NB4 (cell line): ENCODE measurements at regions not wholly inside any gene's neighbourhood (a gene's known extent, or its start where the extent isn't known, plus 50 kb on each side); places are given as distances from the start of the nearest gene placed in this dataset.
A peak's percentile ranks its signal among the peaks of the same experiment; 100 is the strongest.

Experiments
- DNase-seq: peaks from one replicate; pipeline ENCODE4 v3.0.0; 2010; ENCODE audit warnings: low read depth
- H3K4me3 ChIP-seq: one replicate; pipeline ENCODE4 v1.5.1; 2011; ENCODE audit warnings: mild to moderate bottlenecking, low read depth, low read length, moderate library complexity
- MAX ChIP-seq: IDR thresholded peaks from 2 replicates; pipeline ENCODE4 v1.6.1; 2011; ENCODE audit warnings: low read depth, low read length
- MYC ChIP-seq: IDR thresholded peaks from 2 replicates; pipeline ENCODE4 v1.6.1; 2011; ENCODE audit warnings: low read depth, low read length
- POLR2A ChIP-seq: IDR thresholded peaks from 2 replicates; pipeline ENCODE4 v1.6.1; 2011; ENCODE audit warnings: mild to moderate bottlenecking; ENCODE audit not compliant: insufficient read length; ENCODE audit errors: extremely low read depth
- TF ChIP-seq, protein P1 (sequence below): IDR thresholded peaks from one replicate; pipeline ENCODE4 v1.5.1; 2012; ENCODE audit warnings: low read depth, low read length

- no peak overlapping the region for H3K4me3 ChIP-seq
- TF ChIP-seq, protein P1, sequence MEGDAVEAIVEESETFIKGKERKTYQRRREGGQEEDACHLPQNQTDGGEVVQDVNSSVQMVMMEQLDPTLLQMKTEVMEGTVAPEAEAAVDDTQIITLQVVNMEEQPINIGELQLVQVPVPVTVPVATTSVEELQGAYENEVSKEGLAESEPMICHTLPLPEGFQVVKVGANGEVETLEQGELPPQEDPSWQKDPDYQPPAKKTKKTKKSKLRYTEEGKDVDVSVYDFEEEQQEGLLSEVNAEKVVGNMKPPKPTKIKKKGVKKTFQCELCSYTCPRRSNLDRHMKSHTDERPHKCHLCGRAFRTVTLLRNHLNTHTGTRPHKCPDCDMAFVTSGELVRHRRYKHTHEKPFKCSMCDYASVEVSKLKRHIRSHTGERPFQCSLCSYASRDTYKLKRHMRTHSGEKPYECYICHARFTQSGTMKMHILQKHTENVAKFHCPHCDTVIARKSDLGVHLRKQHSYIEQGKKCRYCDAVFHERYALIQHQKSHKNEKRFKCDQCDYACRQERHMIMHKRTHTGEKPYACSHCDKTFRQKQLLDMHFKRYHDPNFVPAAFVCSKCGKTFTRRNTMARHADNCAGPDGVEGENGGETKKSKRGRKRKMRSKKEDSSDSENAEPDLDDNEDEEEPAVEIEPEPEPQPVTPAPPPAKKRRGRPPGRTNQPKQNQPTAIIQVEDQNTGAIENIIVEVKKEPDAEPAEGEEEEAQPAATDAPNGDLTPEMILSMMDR, result no peak
- no peak for DNase-seq
Observed at GRCh38 chr11:119525867-119526196, 102.9 kb upstream of the THY1 start.

GRCh38 chr11:119525180-119525866, 102.4 kb upstream of the THY1 start:
- peak; percentile 49 for DNase-seq
- TF ChIP-seq POLR2A, result no peak
- TF ChIP-seq MYC, result no peak
- 0 out of 2 replicates have a peak, but pooled peaks have one; percentile 16 for TF ChIP-seq MAX
- TF ChIP-seq, protein P1, result no peak

DNA sequence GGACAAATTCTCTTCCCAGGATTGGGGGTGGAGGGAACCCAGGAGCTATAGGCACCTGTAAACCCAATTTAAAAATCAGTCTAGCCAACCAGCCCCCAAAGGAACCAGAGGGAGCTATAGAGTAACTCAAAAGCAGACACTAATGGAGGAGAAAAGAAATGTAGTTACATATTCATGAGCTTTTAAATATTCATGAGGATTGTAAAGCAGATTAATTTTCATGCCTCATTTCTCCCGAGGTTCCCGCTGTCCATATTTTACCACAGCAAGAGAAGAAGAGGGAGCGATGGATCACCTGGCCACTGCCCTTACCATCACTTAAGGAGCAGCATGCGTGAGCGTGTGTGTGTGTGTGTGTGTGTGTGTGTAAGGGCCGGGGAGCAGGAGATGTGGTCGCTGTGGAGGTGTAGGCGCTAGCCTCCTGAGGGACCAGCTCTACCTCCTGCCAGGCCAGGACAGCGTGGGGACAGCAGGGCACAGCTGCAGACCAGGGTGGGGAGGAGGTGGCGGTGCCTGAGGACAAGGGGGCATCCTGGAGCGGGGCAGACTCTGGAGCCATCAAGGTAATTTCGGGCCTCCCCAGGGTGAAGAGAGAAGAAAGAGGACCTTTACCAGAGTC, 100.7 kb upstream of the THY1 start:
- no peak for TF ChIP-seq MYC
- TF ChIP-seq MAX, result no peak
- TF ChIP-seq, protein P1, result no peak
- DNase-seq, result no peak
- no peak overlapping the region for H3K4me3 ChIP-seq

More at GRCh38 chr11:119525180-119525866, 102.4 kb upstream of the THY1 start:
- no peak overlapping the region for H3K4me3 ChIP-seq

DNA sequence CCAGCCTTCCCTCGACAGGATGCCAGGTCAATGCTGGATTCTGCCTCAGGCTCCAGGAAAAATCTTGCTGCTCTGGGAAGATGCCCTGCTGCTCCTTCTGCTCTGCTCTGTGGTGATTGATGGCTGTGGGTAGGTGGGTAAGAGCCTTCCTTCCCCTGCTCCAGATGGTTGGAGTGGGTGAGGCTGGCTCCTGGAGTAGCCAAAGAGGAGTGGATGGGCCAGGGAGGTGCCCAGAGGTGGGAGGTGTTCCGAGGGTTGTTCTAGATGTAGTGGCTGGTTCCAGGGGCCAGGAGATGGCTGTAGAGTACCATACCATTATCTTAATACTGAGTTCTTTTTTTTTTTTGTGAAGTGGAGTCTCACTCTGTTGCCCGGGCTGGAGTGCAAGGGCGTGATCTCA, 99.6 kb upstream of the THY1 start:
- no peak for TF ChIP-seq POLR2A
- TF ChIP-seq MYC, result no peak
- no peak for TF ChIP-seq MAX
- TF ChIP-seq, protein P1, result no peak
- H3K4me3 ChIP-seq, result no peak overlapping the region
- DNase-seq, result no peak

DNA sequence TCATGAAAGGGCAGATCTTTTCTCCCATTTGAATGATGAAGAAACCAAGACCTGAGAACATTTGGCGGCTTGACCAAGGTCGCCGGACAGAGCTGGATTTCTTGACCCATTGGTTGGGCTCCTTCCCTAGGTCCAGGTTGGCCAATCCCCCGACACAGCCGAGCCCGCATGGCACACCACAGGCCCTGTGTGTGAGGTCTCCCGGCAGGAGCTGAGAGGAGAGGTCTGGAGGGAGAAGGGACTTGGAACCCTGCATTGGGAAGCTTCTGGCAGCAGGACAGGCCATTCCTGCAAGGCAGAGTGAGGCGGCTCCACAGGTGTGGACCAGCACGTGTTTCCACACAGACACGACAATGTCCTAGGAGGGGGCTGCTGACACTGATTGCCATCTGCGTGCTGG, 98.6 kb upstream of the THY1 start:
- H3K4me3 ChIP-seq, result no peak overlapping the region
- no peak for DNase-seq
- TF ChIP-seq, protein P1, result no peak
- TF ChIP-seq POLR2A, result no peak
- no peak for TF ChIP-seq MAX
- no peak for TF ChIP-seq MYC
